HFFc6 (cell line): ENCODE measurements at regions not wholly inside any gene's neighbourhood (a gene's known extent, or its start where the extent isn't known, plus 50 kb on each side); places are given as distances from the start of the nearest gene placed in this dataset.

ENCODE experiments used
- DNase-seq: peaks from one replicate; pipeline ENCODE4 v3.0.0-alpha.2; 2018
- H3K27ac Mint-ChIP-seq: 2 replicates; pipeline ENCODE4 v1.8.0; 2020; ENCODE audit warnings: mild to moderate bottlenecking, mixed read lengths
- H3K27me3 Mint-ChIP-seq: 2 replicates; pipeline ENCODE4 v1.8.0; 2021; ENCODE audit warnings: mild to moderate bottlenecking, moderate library complexity, mixed read lengths; ENCODE audit not compliant: insufficient read depth
- H3K36me3 Mint-ChIP-seq: 2 replicates; pipeline ENCODE4 v1.8.0; 2021; ENCODE audit warnings: low read depth, mixed read lengths
- H3K4me1 Mint-ChIP-seq: 2 replicates; pipeline ENCODE4 v1.8.0; 2020; ENCODE audit warnings: low read depth, mixed read lengths
- H3K4me3 Mint-ChIP-seq: 2 replicates; pipeline ENCODE4 v1.8.0; 2020; ENCODE audit warnings: mild to moderate bottlenecking, moderate library complexity, mixed read lengths
- H3K9me3 Mint-ChIP-seq: 2 replicates; pipeline ENCODE4 v1.8.0; 2020; ENCODE audit warnings: mild to moderate bottlenecking, mixed read lengths
- TF ChIP-seq, protein P1 (sequence below): fragments of 200-600 bp; sonication (generic); IDR thresholded peaks from 2 replicates; pipeline ENCODE4 v1.5.0; 2021; ENCODE audit warnings: antibody characterized with exemption, mild to moderate bottlenecking

DNA sequence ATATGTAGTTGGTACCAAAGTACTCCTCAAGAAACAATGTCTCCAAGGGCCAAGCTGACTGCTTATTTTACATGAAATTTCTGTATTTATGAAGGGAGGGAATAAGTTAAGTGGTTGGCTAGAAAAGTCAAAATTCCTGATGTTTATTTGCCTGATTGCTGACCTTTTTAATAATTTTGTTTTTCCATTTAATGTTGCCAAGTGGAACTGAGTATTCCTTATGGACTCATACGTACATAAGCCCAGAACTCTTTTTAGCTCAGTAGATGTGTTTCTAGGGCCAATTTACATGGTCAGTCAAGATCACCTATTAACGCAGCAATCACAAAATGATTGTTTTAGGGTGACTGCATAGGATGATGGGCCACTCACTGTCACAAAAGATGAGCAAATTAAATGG is 78.3 kb upstream of the FZD8 start:
- no peaks in the 10 kb centered on the region for H3K9me3 Mint-ChIP-seq
- H3K27ac Mint-ChIP-seq, result no peak overlapping the region
- peaks cover 16% of the 10 kb centered on the region for H3K27me3 Mint-ChIP-seq
- TF ChIP-seq, protein P1, sequence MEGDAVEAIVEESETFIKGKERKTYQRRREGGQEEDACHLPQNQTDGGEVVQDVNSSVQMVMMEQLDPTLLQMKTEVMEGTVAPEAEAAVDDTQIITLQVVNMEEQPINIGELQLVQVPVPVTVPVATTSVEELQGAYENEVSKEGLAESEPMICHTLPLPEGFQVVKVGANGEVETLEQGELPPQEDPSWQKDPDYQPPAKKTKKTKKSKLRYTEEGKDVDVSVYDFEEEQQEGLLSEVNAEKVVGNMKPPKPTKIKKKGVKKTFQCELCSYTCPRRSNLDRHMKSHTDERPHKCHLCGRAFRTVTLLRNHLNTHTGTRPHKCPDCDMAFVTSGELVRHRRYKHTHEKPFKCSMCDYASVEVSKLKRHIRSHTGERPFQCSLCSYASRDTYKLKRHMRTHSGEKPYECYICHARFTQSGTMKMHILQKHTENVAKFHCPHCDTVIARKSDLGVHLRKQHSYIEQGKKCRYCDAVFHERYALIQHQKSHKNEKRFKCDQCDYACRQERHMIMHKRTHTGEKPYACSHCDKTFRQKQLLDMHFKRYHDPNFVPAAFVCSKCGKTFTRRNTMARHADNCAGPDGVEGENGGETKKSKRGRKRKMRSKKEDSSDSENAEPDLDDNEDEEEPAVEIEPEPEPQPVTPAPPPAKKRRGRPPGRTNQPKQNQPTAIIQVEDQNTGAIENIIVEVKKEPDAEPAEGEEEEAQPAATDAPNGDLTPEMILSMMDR, result no peak
- H3K4me1 Mint-ChIP-seq, result no peaks in the 10 kb centered on the region
- H3K4me3 Mint-ChIP-seq, result no peak overlapping the region
- no peak for DNase-seq
- no peaks in the 10 kb centered on the region for H3K36me3 Mint-ChIP-seq

DNA sequence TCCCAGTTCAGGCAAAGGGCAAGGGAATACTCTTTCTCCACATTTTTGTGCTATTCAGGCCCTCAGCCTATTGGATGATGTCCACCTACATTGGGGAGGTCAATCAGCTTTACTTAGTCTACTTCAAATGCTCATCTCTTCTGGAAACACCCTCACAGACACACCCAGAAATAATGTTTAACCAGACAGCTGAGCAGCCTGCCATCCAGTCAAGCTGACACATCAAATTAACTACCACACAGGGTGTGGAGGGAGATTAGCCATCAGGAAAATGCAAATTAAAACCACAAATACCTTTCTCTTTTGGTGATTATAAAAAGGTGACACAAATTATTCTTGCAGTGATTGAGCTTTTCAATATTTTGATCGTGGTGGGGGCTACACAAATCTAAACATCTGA is 74.7 kb upstream of the FZD8 start:
- TF ChIP-seq, protein P1, result no peak
- DNase-seq, result no peak
- peaks cover 7% of the 10 kb centered on the region for H3K27me3 Mint-ChIP-seq
- no peaks in the 10 kb centered on the region for H3K4me1 Mint-ChIP-seq
- H3K36me3 Mint-ChIP-seq, result no peaks in the 10 kb centered on the region
- H3K27ac Mint-ChIP-seq, result no peak overlapping the region
- H3K4me3 Mint-ChIP-seq, result no peak overlapping the region
- H3K9me3 Mint-ChIP-seq, result no peaks in the 10 kb centered on the region

DNA sequence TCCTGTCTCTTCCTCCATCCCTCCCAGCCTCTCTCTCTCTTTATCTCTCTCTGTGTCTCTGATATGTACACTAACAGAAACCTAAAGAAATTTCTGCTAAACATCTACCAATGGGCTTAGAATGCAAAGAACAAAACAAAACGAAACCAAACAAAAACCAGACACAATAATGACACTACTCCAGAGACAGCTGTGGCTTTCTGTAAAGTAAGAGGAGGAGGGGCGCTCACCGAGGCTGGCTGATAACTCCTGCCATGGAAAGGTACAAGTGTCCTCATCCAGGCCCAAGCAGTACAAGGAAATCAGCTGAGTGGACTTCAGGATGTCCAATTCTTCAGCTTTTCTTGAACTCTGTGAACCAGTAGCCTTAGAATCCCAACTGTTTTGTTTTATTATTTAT is 70.4 kb upstream of the FZD8 start:
- Mint-ChIP-seq H3K4me1 (no peaks in the 10 kb centered on the region), H3K36me3 (no peaks in the 10 kb centered on the region), H3K9me3 (no peaks in the 10 kb centered on the region), H3K4me3 (no peak overlapping the region), H3K27ac (no peak overlapping the region), H3K27me3 (peaks cover 1% of the 10 kb centered on the region)
- TF ChIP-seq, protein P1, result no peak
- no peak for DNase-seq

DNA sequence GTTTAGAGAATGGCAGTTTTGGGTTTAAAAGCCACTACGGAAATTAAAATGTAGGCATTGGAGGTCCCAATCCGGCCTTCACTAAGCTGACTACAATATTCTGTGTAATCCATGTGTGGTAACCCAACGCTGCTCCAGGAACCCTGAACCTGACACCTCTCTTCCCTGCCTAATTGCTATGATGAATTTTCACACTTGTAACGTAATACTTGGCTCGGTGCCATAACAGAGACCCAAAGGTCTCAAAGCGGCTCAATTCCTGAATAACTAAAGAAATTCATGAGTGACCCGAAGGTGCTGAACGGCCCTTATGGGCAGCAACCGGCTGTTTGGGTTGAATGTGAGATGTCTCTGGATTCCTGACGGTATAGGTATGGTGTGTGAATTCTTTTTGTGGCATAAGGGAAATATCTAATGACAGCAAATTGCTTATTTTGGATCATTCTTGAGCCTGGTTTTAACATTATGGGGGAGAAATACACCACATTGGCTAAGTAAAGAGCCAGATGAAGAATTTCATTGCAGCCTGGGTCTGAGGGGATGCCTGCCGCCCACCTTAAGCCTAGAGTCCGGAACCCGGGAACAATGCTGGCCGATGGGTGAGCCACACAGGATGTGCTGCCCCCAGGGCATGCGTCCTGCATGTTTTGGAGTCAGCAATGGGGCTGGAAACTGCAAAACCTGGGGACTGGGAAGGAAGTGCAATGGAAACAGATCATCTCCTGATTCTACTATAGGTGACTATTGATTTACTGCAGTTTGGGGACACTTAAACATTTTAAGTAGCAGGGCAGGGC is 69.7 kb upstream of the FZD8 start:
- no peaks in the 10 kb centered on the region for H3K9me3 Mint-ChIP-seq
- no peaks in the 10 kb centered on the region for H3K4me1 Mint-ChIP-seq
- H3K27me3 Mint-ChIP-seq, result no peaks in the 10 kb centered on the region; the same call in none of the 2 replicates
- TF ChIP-seq, protein P1, result no peak
- no peak for DNase-seq
- no peaks in the 10 kb centered on the region for H3K36me3 Mint-ChIP-seq
- H3K27ac Mint-ChIP-seq, result no peak overlapping the region
- no peak overlapping the region for H3K4me3 Mint-ChIP-seq

DNA sequence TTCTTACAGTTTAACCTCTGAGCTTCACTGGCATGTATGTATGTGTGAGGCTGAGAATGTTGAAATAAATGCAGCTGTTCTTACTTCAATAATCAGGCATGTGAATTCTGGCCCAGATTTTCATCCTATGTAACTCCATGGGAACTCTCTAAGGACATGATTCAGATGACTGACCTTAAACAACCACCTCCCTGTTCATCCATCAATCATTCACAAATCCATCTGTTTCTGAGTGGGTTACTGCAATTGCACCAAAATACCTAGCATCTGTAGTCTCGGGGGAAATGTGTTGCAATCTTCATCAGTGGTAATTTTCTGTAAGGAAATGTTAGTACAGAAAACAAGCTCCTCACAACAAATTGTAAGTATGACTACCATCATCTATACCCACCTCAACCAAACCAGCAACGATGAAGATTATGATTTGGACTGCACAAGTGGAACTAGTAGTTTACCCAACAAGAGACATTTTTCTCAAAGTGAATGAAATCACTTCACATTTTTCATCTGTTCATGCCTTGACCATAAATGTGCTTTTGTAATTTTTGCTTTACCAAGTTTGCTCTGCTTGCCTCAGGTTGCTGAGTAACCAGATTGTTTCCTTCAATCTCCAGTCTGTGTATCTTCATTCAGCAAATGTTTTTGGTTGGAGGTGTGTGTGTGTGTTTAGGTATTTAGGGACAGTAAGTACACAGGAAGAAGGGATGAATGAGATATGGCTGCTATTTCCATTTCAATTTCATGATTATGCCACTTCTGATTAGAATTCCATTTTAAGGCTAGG is 65.7 kb upstream of the FZD8 start:
- TF ChIP-seq, protein P1, result no peak
- H3K36me3 Mint-ChIP-seq, result no peaks in the 10 kb centered on the region
- no peaks in the 10 kb centered on the region for H3K9me3 Mint-ChIP-seq
- H3K4me3 Mint-ChIP-seq, result no peak overlapping the region
- H3K27me3 Mint-ChIP-seq, result no peaks in the 10 kb centered on the region; the same call in 1 of the 2 replicates
- H3K4me1 Mint-ChIP-seq, result no peaks in the 10 kb centered on the region
- H3K27ac Mint-ChIP-seq, result no peak overlapping the region
- no peak for DNase-seq
